ENCODE measurements at regions not wholly inside any gene's neighbourhood (a gene's known extent, or its start where the extent isn't known, plus 50 kb on each side); places are given as distances from the start of the nearest gene placed in this dataset.

- Histone ChIP-seq H4K5ac (ENCODE audit: low read depth, low read length) (no peak overlapping the region; the same call in 1 of the 2 replicates), H2BK15ac (ENCODE audit: low read depth, low read length) (no peak overlapping the region), H4K8ac (ENCODE audit: low read depth in 2 of 2, low read length in 2 of 2) (no peak overlapping the region), H3K4me3 (ENCODE audit: insufficient read depth, low read depth, low read length) (no peak overlapping the region), H2AFZ (replicated peaks; ENCODE audit: low read length, poor library complexity) (no peak overlapping the region), H3K27me3 (ENCODE audit: control insufficient read depth, insufficient read depth, low read length) (no peaks in the 10 kb centered on the region), H3K36me3 (ENCODE audit: control insufficient read depth, insufficient read depth, low read length) (peaks cover 4% of the 10 kb centered on the region), H3K4me2 (ENCODE audit: low read depth, low read length) (peak overlapping the region; percentile 68; the same call in 1 of the 2 replicates), H2AK9ac (replicated peaks; ENCODE audit: low read depth, low read length, poor library complexity) (no peak overlapping the region), H3K4ac (ENCODE audit: low read depth, low read length) (no peak overlapping the region), H3K56ac (ENCODE audit: extremely low read depth, insufficient read depth, low read length) (no peak overlapping the region), H3K23ac (ENCODE audit: low read depth, low read length) (no peak overlapping the region; the same call in 1 of the 2 replicates), H2AK5ac (ENCODE audit: low read depth, low read length) (no peak overlapping the region), H3K18ac (ENCODE audit: low read depth, low read length) (no peak overlapping the region), H3K14ac (replicated peaks; ENCODE audit: low read depth, low read length) (no peak overlapping the region), H2BK20ac (ENCODE audit: low read depth, low read length) (no peak overlapping the region), H3K9ac (ENCODE audit: low read depth, low read length) (no peak overlapping the region), H2BK5ac (ENCODE audit: low read depth, low read length, poor library complexity, severe bottlenecking) (no peak overlapping the region), H4K20me1 (ENCODE audit: insufficient read depth, low read length) (no peaks in the 10 kb centered on the region), H3K9me1 (ENCODE audit: insufficient read depth, low read length) (peaks cover 22% of the 10 kb centered on the region), H3K79me1 (ENCODE audit: low read depth in 1 of 2, low read length in 2 of 2) (peaks cover 37 to 46% of the 10 kb centered on the region in 2 experiments), H2BK120ac (ENCODE audit: low read depth, low read length) (no peak overlapping the region), H3K27ac (ENCODE audit: insufficient read depth, low read length) (no peak overlapping the region), H3K4me1 (ENCODE audit: control insufficient read depth, insufficient read depth, low read length) (peaks cover 21% of the 10 kb centered on the region), H4K91ac (ENCODE audit: insufficient read depth, low read depth, low read length) (no peak overlapping the region), H3K9me3 (ENCODE audit: control insufficient read depth, insufficient read depth, low read length) (no peaks in the 10 kb centered on the region)
- BruUV-seq (replicated peaks), result no TSS peak
- TF ChIP-seq RCOR1 (IDR thresholded peaks at IDR 0.05; ENCODE audit: insufficient replicate concordance, low read length) (no peak), MXI1 (IDR thresholded peaks at IDR 0.05; ENCODE audit: borderline replicate concordance, low read depth, low read length) (no peak), FOS (IDR thresholded peaks at IDR 0.05; ENCODE audit: low read depth, low read length) (no peak)
- DNase-seq (peak; percentile 71), ATAC-seq (ENCODE audit: low read depth) (peak; percentile 62; the same call in 1 of the 2 replicates)
- POLR2A ChIA-PET (ENCODE audit: unreplicated experiment), result no interaction called here
- CTCF ChIA-PET, result no interaction called here
- dilution Hi-C loops (cut with HindIII; ENCODE audit: low sequenced_read_pairs, unreplicated experiment), result no loop called here
- in situ Hi-C loops (cut with MboI; ENCODE audit: low sequenced_read_pairs), result no loop called here
- no CpG with 5 or more reads among the region's 2 CpGs for WGBS, 2 experiments (ENCODE audit: extremely low coverage in 2 of 2, insufficient read length in 1 of 2)
- intact Hi-C loops (cut with micrococcal nuclease), result no loop called here
Measured at GRCh38 chr14:71482671-71483070, 449.6 kb upstream of the RGS6 start.
